ENCODE measurements at regions not wholly inside any gene's neighbourhood (a gene's known extent, or its start where the extent isn't known, plus 50 kb on each side); places are given as distances from the start of the nearest gene placed in this dataset.

DNA sequence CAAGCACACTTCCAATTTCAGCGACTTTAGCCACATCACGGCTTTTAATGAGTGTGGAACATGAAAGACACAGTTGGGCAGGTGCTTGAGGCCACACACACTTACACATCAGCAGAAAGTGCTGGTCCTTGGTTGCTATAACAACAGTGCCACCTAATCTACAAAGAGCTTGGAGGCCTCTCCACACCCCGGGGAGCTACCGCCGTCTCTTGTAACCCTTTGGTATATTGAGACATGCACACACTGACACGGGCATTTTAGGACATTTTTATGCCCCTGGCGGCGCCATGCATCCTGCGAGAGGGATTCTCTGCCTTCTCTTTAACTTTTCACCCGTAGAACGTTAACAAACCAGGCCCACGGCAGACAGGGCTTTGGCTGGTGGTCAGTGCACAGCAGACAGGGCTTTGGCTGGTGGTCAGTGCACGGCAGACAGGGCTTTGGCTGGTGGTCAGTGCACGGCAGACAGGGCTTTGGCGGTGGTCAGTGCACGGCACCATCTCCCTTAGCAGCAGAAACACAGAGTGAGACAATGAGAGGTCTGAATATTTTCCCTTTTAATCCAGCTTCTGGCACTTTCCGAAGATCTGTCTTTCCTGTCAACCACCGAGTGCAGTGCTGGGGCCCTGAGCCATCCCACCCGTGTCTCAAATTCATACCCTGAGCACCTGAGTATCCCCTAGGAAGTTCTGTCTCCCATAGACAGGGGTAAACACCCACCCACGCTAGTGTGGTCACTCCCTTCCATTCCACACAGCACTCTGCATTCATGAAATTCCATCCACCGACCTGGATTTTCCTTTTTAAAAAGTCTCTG is 116.6 kb upstream of the RPS6KA2 start:
- H3K27me3 Mint-ChIP-seq (ENCODE audit: low read depth in 3 of 3), result peaks cover 2 to 6% (median 4%) of the 10 kb centered on the region in 3 donors
- no peak for DNase-seq
- Histone ChIP-seq H3K9me3 (replicated peaks in 1 of 2; ENCODE audit: control insufficient read depth in 1 of 2, insufficient read depth in 1 of 2, low read length in 2 of 2) (peaks cover 0 to 2% of the 10 kb centered on the region in 2 donors), H2AFZ (ENCODE audit: insufficient read depth, low read depth, low read length, poor library complexity, severe bottlenecking) (no peak overlapping the region), H3K9ac (ENCODE audit: insufficient read depth, low read length, poor library complexity, severe bottlenecking) (no peak overlapping the region), H3K4me1 (ENCODE audit: control insufficient read depth in 1 of 2, insufficient read depth in 2 of 2, low read length in 2 of 2) (no peaks in the 10 kb centered on the region), H3K36me3 (replicated peaks in 1 of 2; ENCODE audit: control insufficient read depth in 1 of 2, insufficient read depth in 2 of 2, low read length in 2 of 2) (no peaks in the 10 kb centered on the region), H3K27ac (ENCODE audit: low read depth in 1 of 2, low read length in 2 of 2) (no peak overlapping the region), H3K27me3 (ENCODE audit: control insufficient read depth in 2 of 2, insufficient read depth in 2 of 2, low read length in 2 of 2) (no peaks in the 10 kb centered on the region), H3K4me2 (replicated peaks; ENCODE audit: extremely low read depth, low read length, poor library complexity, severe bottlenecking) (no peak overlapping the region), H4K20me1 (ENCODE audit: insufficient read depth, low read length) (no peaks in the 10 kb centered on the region), H3K4me3 (replicated peaks in 1 of 3; ENCODE audit: low read depth in 2 of 3, low read length in 3 of 3) (no peak overlapping the region), H3K79me2 (ENCODE audit: insufficient read depth, low read length) (no peaks in the 10 kb centered on the region)
- H3K27ac Mint-ChIP-seq, result no peak overlapping the region
- 92% methylated on average over 18 of the region's 21 CpGs for WGBS (ENCODE audit: insufficient coverage)
- no peaks in the 10 kb centered on the region for H3K36me3 Mint-ChIP-seq
- H3K4me3 Mint-ChIP-seq, result no peak overlapping the region
- intact Hi-C loops (cut with micrococcal nuclease), result no loop called here
- TF ChIP-seq CTCF (IDR thresholded peaks at IDR 0.05), result no peak
- peaks cover 0 to 5% (median 2%) of the 10 kb centered on the region in 7 donors for H3K9me3 Mint-ChIP-seq
- H3K4me1 Mint-ChIP-seq, result peaks cover 3% of the 10 kb centered on the region

DNA sequence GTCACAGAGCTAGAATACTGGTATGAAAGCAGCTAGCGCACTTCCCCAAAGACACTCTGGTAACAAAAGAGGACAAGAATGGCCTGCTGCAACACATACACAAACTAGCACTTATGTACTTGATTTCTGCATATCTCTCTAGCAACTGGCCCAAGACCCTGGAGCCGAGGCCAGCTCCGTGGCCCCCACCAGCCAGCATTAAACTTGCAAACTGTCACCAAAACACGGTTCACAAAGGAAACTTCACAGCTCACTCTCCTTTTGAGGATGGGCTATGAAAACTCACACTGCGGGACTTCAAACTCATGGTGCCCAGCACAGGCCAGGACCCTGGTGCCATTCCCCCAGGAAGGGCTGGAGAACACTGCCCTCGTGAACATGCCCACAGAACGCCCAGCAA is 115.9 kb upstream of the RPS6KA2 start:
- no peak for DNase-seq
- Mint-ChIP-seq H3K4me3 (no peak overlapping the region), H3K4me1 (peaks cover 2% of the 10 kb centered on the region), H3K27me3 (ENCODE audit: low read depth in 3 of 3) (peaks cover 1 to 6% (median 4%) of the 10 kb centered on the region in 3 donors), H3K36me3 (no peaks in the 10 kb centered on the region), H3K9me3 (peaks cover 0 to 5% (median 2%) of the 10 kb centered on the region in 7 donors), H3K27ac (no peak overlapping the region)
- Histone ChIP-seq H3K27me3 (ENCODE audit: control insufficient read depth in 2 of 2, insufficient read depth in 2 of 2, low read length in 2 of 2) (no peaks in the 10 kb centered on the region), H3K79me2 (ENCODE audit: insufficient read depth, low read length) (no peaks in the 10 kb centered on the region), H3K4me1 (ENCODE audit: control insufficient read depth in 1 of 2, insufficient read depth in 2 of 2, low read length in 2 of 2) (no peaks in the 10 kb centered on the region), H3K9me3 (replicated peaks in 1 of 2; ENCODE audit: control insufficient read depth in 1 of 2, insufficient read depth in 1 of 2, low read length in 2 of 2) (peaks cover 0 to 2% of the 10 kb centered on the region in 2 donors), H4K20me1 (ENCODE audit: insufficient read depth, low read length) (no peaks in the 10 kb centered on the region), H3K4me2 (replicated peaks; ENCODE audit: extremely low read depth, low read length, poor library complexity, severe bottlenecking) (no peak overlapping the region), H3K4me3 (replicated peaks in 1 of 3; ENCODE audit: low read depth in 2 of 3, low read length in 3 of 3) (no peak overlapping the region), H3K36me3 (replicated peaks in 1 of 2; ENCODE audit: control insufficient read depth in 1 of 2, insufficient read depth in 2 of 2, low read length in 2 of 2) (no peaks in the 10 kb centered on the region), H3K9ac (ENCODE audit: insufficient read depth, low read length, poor library complexity, severe bottlenecking) (no peak overlapping the region), H3K27ac (ENCODE audit: low read depth in 1 of 2, low read length in 2 of 2) (no peak overlapping the region), H2AFZ (ENCODE audit: insufficient read depth, low read depth, low read length, poor library complexity, severe bottlenecking) (no peak overlapping the region)
- no peak for TF ChIP-seq CTCF (IDR thresholded peaks at IDR 0.05)
- 94% methylated on average over 5 of the region's 7 CpGs for WGBS (ENCODE audit: insufficient coverage)
- intact Hi-C loops (cut with micrococcal nuclease), result no loop called here
